Neural crest cell (in vitro differentiated cells): ENCODE measurements at regions not wholly inside any gene's neighbourhood (a gene's known extent, or its start where the extent isn't known, plus 50 kb on each side); places are given as distances from the start of the nearest gene placed in this dataset.

ENCODE experiments used
- DNase-seq: peaks from one replicate; pipeline ENCODE4 v3.0.0; 2021; ENCODE audit warnings: low read depth, mixed read lengths, low spot score
- H3K27ac Mint-ChIP-seq: one replicate; pipeline ENCODE4 v1.8.0; 2021; ENCODE audit warnings: mild to moderate bottlenecking, mixed read lengths; ENCODE audit not compliant: unreplicated experiment
- H3K27me3 Mint-ChIP-seq: 2 replicates; pipeline ENCODE4 v1.8.0; 2021; ENCODE audit warnings: low read depth, mild to moderate bottlenecking, mixed read lengths
- H3K36me3 Mint-ChIP-seq: 2 replicates; pipeline ENCODE4 v1.8.0; 2021; ENCODE audit warnings: low read depth, mild to moderate bottlenecking, mixed read lengths
- H3K4me1 Mint-ChIP-seq: 2 replicates; pipeline ENCODE4 v1.8.0; 2021; ENCODE audit warnings: mixed read lengths
- H3K4me3 Mint-ChIP-seq: one replicate; pipeline ENCODE4 v1.8.0; 2021; ENCODE audit warnings: mild to moderate bottlenecking, mixed read lengths
- H3K9me3 Mint-ChIP-seq: 2 replicates; pipeline ENCODE4 v1.8.0; 2021; ENCODE audit warnings: mixed read lengths
- CTCF ChIP-seq: fragments of 200-600 bp; sonication (generic); conservative IDR thresholded peaks from 2 replicates; pipeline ENCODE4 v1.5.0; 2021; ENCODE audit warnings: antibody characterized with exemption, mild to moderate bottlenecking

GRCh38 chr5:155982354-155982753 is 344.6 kb upstream of the SGCD start:
- H3K27ac Mint-ChIP-seq: no peak overlapping the region
- no peaks in the 10 kb centered on the region for H3K27me3 Mint-ChIP-seq
- no peaks in the 10 kb centered on the region for H3K36me3 Mint-ChIP-seq
- no peaks in the 10 kb centered on the region for H3K4me1 Mint-ChIP-seq
- peaks cover 4% of the 10 kb centered on the region for H3K9me3 Mint-ChIP-seq
- TF ChIP-seq CTCF: no peak
- DNase-seq: no peak
- no peak overlapping the region for H3K4me3 Mint-ChIP-seq

GRCh38 chr5:155983954-155984353 is 343.0 kb upstream of the SGCD start:
- Mint-ChIP-seq H3K4me3 (no peak overlapping the region), H3K9me3 (peaks cover 4% of the 10 kb centered on the region), H3K27me3 (no peaks in the 10 kb centered on the region), H3K36me3 (no peaks in the 10 kb centered on the region), H3K27ac (no peak overlapping the region), H3K4me1 (no peaks in the 10 kb centered on the region)
- no peak for DNase-seq
- TF ChIP-seq CTCF: no peak

GRCh38 chr5:155987265-155987810 is 339.6 kb upstream of the SGCD start:
- TF ChIP-seq CTCF: no peak
- Mint-ChIP-seq H3K27me3 (peaks cover 3% of the 10 kb centered on the region), H3K27ac (no peak overlapping the region), H3K36me3 (no peaks in the 10 kb centered on the region), H3K4me1 (no peaks in the 10 kb centered on the region), H3K4me3 (no peak overlapping the region), H3K9me3 (no peaks in the 10 kb centered on the region)
- no peak for DNase-seq

- TF ChIP-seq CTCF: no peak
Observed at GRCh38 chr5:155989879-155990278, 337.1 kb upstream of the SGCD start.

GRCh38 chr5:155996123-155996522 is 330.8 kb upstream of the SGCD start:
- Mint-ChIP-seq H3K36me3 (no peaks in the 10 kb centered on the region), H3K27ac (no peak overlapping the region), H3K27me3 (peaks cover 5% of the 10 kb centered on the region), H3K4me3 (no peak overlapping the region), H3K4me1 (no peaks in the 10 kb centered on the region), H3K9me3 (peaks cover 2% of the 10 kb centered on the region)
- TF ChIP-seq CTCF: no peak
- no peak for DNase-seq

More at GRCh38 chr5:155989879-155990278, 337.1 kb upstream of the SGCD start:
- Mint-ChIP-seq H3K27me3 (peaks cover 5% of the 10 kb centered on the region), H3K36me3 (no peaks in the 10 kb centered on the region), H3K27ac (no peak overlapping the region), H3K4me3 (no peak overlapping the region), H3K4me1 (no peaks in the 10 kb centered on the region), H3K9me3 (peaks cover 2% of the 10 kb centered on the region)
- DNase-seq: no peak
